GM06990 (cell line): ENCODE measurements at regions not wholly inside any gene's neighbourhood (a gene's known extent, or its start where the extent isn't known, plus 50 kb on each side); places are given as distances from the start of the nearest gene placed in this dataset.

Experiments
- DNase-seq: peaks from one replicate; pipeline ENCODE4 v3.0.0-alpha.2; 2011; ENCODE audit not compliant: insufficient read length; ENCODE audit errors: extremely low read depth
- H3K27me3 ChIP-seq: replicated peaks from 2 replicates; pipeline ENCODE4 v1.6.0; 2011; ENCODE audit warnings: low read length; ENCODE audit not compliant: control insufficient read depth, insufficient read depth
- H3K36me3 ChIP-seq: 2 replicates; pipeline ENCODE4 v1.5.1; 2011; ENCODE audit warnings: low read length; ENCODE audit not compliant: control insufficient read depth, insufficient read depth
- H3K4me3 ChIP-seq: replicated peaks from 2 replicates; pipeline ENCODE4 v1.5.1; 2011; ENCODE audit warnings: low read depth, mild to moderate bottlenecking, control low read depth, low read length
- CTCF ChIP-seq: IDR thresholded peaks from 2 replicates; pipeline ENCODE4 v1.5.1; 2011; ENCODE audit warnings: low read length, control low read depth, mild to moderate bottlenecking, inconsistent platforms; ENCODE audit not compliant: insufficient read depth, poor library complexity, severe bottlenecking

DNA sequence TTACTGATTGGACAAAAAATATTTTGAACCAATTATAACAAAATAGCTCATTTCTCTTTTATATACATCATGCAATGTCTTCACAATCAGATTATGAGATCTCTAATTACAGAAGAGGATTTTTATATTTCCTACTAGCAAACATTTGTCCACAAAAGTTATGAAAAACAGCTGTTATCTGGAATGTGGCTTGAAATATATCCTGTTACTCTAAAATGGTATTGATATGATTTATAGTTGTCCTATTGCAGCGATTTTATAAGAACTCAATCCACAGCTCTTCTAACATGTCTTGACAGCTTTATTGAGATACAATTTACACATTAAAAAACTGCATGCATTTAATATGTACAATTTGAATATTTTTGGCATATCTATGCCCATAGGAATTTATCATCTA lies 779.9 kb upstream of the ACO1 start:
- Histone ChIP-seq H3K27me3 (no peaks in the 10 kb centered on the region), H3K4me3 (no peak overlapping the region), H3K36me3 (no peaks in the 10 kb centered on the region)
- DNase-seq, result no peak
- no peak for TF ChIP-seq CTCF

- H3K36me3 ChIP-seq, result no peaks in the 10 kb centered on the region
- no peak overlapping the region for H3K4me3 ChIP-seq
- no peak for DNase-seq
- TF ChIP-seq CTCF, result no peak
- H3K27me3 ChIP-seq, result no peaks in the 10 kb centered on the region
Observed at GRCh38 chr9:31605164-31605563, 779.3 kb upstream of the ACO1 start.

DNA sequence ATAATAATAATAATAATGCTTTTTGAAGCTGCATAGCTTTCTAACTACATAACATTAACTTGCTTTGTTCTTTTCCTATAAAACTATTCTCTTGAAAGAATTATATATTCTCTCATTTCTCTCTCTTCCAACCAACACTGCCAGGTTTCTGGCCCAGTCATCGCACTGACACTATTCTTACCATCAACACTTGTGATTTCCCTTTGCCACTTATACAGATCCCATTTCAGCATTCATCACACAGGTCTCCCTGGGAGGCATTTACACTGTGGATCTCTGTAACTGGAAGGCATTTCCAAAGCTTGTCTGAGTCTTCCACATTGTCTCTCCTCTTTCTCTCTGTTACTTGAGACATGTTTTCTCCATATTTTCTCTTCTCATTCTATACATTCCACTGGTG lies 777.8 kb upstream of the ACO1 start:
- TF ChIP-seq CTCF, result no peak
- H3K4me3 ChIP-seq, result no peak overlapping the region
- H3K27me3 ChIP-seq, result no peaks in the 10 kb centered on the region
- no peak for DNase-seq
- H3K36me3 ChIP-seq, result no peaks in the 10 kb centered on the region

GRCh38 chr9:31608416-31608815 lies 776.0 kb upstream of the ACO1 start:
- no peak for TF ChIP-seq CTCF

DNA sequence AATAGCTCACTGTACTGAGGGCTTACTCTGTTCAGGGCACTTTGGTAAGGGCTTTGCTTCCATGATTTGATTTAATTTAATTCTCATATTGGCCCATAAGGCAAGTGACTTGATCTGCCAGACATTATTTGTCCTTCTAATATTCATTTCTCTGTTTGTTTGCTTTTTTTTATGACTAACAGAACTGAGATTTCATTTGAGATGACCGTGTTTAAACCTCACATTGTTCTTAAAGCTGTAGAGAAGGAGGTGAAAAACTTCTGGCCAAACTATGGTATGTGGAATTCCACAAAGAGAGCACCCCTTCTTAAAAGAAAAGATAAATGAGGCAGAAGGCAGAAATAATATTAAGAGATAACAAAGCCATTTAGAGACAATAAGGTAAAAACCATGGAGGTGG lies 775.6 kb upstream of the ACO1 start:
- TF ChIP-seq CTCF, result no peak
- Histone ChIP-seq H3K4me3 (no peak overlapping the region), H3K27me3 (no peaks in the 10 kb centered on the region), H3K36me3 (no peaks in the 10 kb centered on the region)
- DNase-seq, result no peak

More at GRCh38 chr9:31608416-31608815, 776.0 kb upstream of the ACO1 start:
- H3K27me3 ChIP-seq, result no peaks in the 10 kb centered on the region
- H3K4me3 ChIP-seq, result no peak overlapping the region
- H3K36me3 ChIP-seq, result no peaks in the 10 kb centered on the region
- no peak for DNase-seq

DNA sequence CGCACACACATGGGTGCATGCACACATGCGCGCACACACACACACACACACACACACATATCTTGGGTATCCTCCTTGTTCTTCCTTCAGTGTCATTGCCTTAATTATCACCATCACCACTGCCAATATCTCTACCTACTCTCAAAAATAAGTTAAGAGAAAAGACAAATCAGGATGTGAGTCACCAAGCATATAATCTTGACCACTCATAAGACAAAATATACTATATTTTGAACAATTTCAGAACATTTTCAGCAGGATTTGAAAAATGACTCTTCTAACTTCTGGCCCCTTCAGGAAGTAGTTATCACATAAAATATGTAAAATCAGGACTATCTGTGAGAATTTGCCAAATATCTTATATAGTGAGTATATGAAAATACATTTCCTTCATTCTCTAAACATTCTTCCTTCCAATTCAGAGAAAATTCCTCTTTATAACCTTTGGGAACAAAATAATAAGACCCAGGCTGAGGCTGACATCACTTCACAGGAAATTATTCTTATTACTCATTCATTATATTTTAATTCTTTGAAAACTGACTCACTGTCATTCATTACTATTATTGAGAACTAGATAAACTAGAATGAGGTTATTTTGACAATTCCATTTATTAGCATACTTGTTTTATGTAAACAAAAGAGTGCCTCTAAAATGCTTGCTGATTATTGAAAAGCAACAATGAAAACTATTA lies 772.0 kb upstream of the ACO1 start:
- TF ChIP-seq CTCF, result no peak
- no peaks in the 10 kb centered on the region for H3K27me3 ChIP-seq
- H3K36me3 ChIP-seq, result no peaks in the 10 kb centered on the region
- DNase-seq, result no peak
- H3K4me3 ChIP-seq, result no peak overlapping the region
